KMS-11 (cell line): ENCODE measurements at regions not wholly inside any gene's neighbourhood (a gene's known extent, or its start where the extent isn't known, plus 50 kb on each side); places are given as distances from the start of the nearest gene placed in this dataset.

Experiments used
- H2AFZ ChIP-seq: fragments of 200-600 bp; sonication (generic); 2 replicates; pipeline ENCODE4 v1.6.1; 2016; ENCODE audit warnings: antibody characterized with exemption, mixed run types, low read depth
- H3K27ac ChIP-seq: fragments of 200-600 bp; sonication (generic); 2 replicates; pipeline ENCODE4 v1.6.1; 2016; ENCODE audit warnings: mild to moderate bottlenecking, mixed run types
- H3K27me3 ChIP-seq: fragments of 200-600 bp; sonication (generic); 2 replicates; pipeline ENCODE4 v1.6.1; 2017; ENCODE audit warnings: mild to moderate bottlenecking, low read depth, mixed run types, moderate library complexity; ENCODE audit not compliant: insufficient read depth
- H3K36me3 ChIP-seq: fragments of 200-600 bp; sonication (generic); 2 replicates; pipeline ENCODE4 v1.6.1; 2017; ENCODE audit warnings: mild to moderate bottlenecking, mixed run types; ENCODE audit not compliant: insufficient read depth
- H3K4me1 ChIP-seq: fragments of 200-600 bp; sonication (generic); 2 replicates; pipeline ENCODE4 v1.6.1; 2016; ENCODE audit warnings: mild to moderate bottlenecking, low read depth, mixed run types; ENCODE audit not compliant: poor library complexity, severe bottlenecking
- H3K4me2 ChIP-seq: fragments of 200-600 bp; sonication (generic); 2 replicates; pipeline ENCODE4 v1.7.0; 2016; ENCODE audit warnings: mild to moderate bottlenecking, mixed run types
- H3K4me3 ChIP-seq: fragments of 200-600 bp; sonication (generic); IDR thresholded peaks from 2 replicates; pipeline ENCODE4 v1.6.1; 2017; ENCODE audit warnings: low read depth, low read length, mixed read lengths; ENCODE audit not compliant: insufficient read depth
- H3K79me2 ChIP-seq: fragments of 200-600 bp; sonication (generic); 2 replicates; pipeline ENCODE4 v1.6.1; 2016; ENCODE audit warnings: low read depth, mixed run types; ENCODE audit not compliant: insufficient read depth
- H3K9ac ChIP-seq: fragments of 200-600 bp; sonication (generic); 2 replicates; pipeline ENCODE4 v1.6.1; 2016; ENCODE audit warnings: mild to moderate bottlenecking, mixed run types
- H4K20me1 ChIP-seq: fragments of 200-600 bp; sonication (generic); 2 replicates; pipeline ENCODE4 v1.6.1; 2016; ENCODE audit warnings: mild to moderate bottlenecking, mixed run types; ENCODE audit not compliant: insufficient read depth
- CTCF ChIP-seq: fragments of 200-600 bp; sonication (generic); conservative IDR thresholded peaks from 2 replicates; pipeline ENCODE4 v1.6.1; 2017; ENCODE audit warnings: low read depth, mild to moderate bottlenecking, antibody characterized with exemption, low read length, moderate library complexity, mixed read lengths

GRCh38 chr2:16271231-16271896, 331.0 kb downstream of the MYCN start:
- Histone ChIP-seq H3K79me2 (no peaks in the 10 kb centered on the region), H3K27ac (no peak overlapping the region), H3K9ac (no peak overlapping the region), H3K4me3 (no peak overlapping the region), H2AFZ (no peak overlapping the region), H4K20me1 (no peaks in the 10 kb centered on the region), H3K36me3 (no peaks in the 10 kb centered on the region), H3K27me3 (no peaks in the 10 kb centered on the region), H3K4me2 (no peak overlapping the region), H3K4me1 (peaks cover 18% of the 10 kb centered on the region)
- no peak for TF ChIP-seq CTCF

GRCh38 chr2:16270441-16270840, 330.1 kb downstream of the MYCN start:
- Histone ChIP-seq H3K9ac (no peak overlapping the region), H3K27ac (no peak overlapping the region), H3K36me3 (no peaks in the 10 kb centered on the region), H3K4me1 (peaks cover 9% of the 10 kb centered on the region), H4K20me1 (no peaks in the 10 kb centered on the region), H3K27me3 (no peaks in the 10 kb centered on the region), H3K4me2 (no peak overlapping the region), H2AFZ (no peak overlapping the region), H3K4me3 (no peak overlapping the region), H3K79me2 (no peaks in the 10 kb centered on the region)
- no peak for TF ChIP-seq CTCF

- Histone ChIP-seq H3K4me1 (no peaks in the 10 kb centered on the region), H3K27ac (no peak overlapping the region), H3K4me2 (no peak overlapping the region), H3K4me3 (no peak overlapping the region), H3K36me3 (no peaks in the 10 kb centered on the region), H2AFZ (no peak overlapping the region), H3K79me2 (no peaks in the 10 kb centered on the region), H3K27me3 (no peaks in the 10 kb centered on the region), H4K20me1 (no peaks in the 10 kb centered on the region), H3K9ac (no peak overlapping the region)
- no peak for TF ChIP-seq CTCF
Measured at GRCh38 chr2:16268301-16269000, 328.1 kb downstream of the MYCN start.

GRCh38 chr2:16266571-16266970, 326.2 kb downstream of the MYCN start:
- Histone ChIP-seq H4K20me1 (no peaks in the 10 kb centered on the region), H3K4me1 (no peaks in the 10 kb centered on the region), H2AFZ (no peak overlapping the region), H3K27ac (no peak overlapping the region), H3K4me3 (no peak overlapping the region), H3K36me3 (no peaks in the 10 kb centered on the region), H3K9ac (no peak overlapping the region), H3K79me2 (no peaks in the 10 kb centered on the region), H3K27me3 (no peaks in the 10 kb centered on the region), H3K4me2 (no peak overlapping the region)
- TF ChIP-seq CTCF = no peak
